HG02943 (cell line): ENCODE measurements at regions not wholly inside any gene's neighbourhood (a gene's known extent, or its start where the extent isn't known, plus 50 kb on each side); places are given as distances from the start of the nearest gene placed in this dataset.
"Not testable (repeated sequence)": the region's sequence is repeated elsewhere in the genome, so short reads cannot be mapped to it uniquely, and the experiment has no call there.

Source experiments
- ATAC-seq: cut with Tn5 transposase; IDR thresholded peaks from one replicate; pipeline ENCODE4 v1.9.1; 2021; ENCODE audit warnings: mild to moderate bottlenecking, low read depth, moderate library complexity; ENCODE audit not compliant: unreplicated experiment

DNA sequence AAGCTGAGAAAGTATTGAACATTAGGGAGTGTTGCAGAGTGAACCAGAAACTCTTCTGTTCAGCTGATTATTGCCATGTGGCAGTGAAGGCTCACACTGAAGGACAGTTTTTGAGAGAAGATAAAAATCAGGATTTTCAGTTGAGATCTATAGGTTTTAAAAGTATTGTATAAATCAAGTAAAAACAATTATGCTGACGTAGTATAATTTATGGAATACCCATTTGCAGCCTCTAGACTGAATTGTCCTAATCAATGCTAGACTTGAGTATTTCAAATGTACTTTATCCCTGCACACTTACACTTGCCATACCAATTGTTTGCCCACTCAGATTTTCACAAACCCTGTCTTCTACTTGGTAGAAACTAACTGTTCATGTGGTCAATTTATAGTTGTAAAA is 245.8 kb downstream of the FRK start:
- ATAC-seq, result no peak

DNA sequence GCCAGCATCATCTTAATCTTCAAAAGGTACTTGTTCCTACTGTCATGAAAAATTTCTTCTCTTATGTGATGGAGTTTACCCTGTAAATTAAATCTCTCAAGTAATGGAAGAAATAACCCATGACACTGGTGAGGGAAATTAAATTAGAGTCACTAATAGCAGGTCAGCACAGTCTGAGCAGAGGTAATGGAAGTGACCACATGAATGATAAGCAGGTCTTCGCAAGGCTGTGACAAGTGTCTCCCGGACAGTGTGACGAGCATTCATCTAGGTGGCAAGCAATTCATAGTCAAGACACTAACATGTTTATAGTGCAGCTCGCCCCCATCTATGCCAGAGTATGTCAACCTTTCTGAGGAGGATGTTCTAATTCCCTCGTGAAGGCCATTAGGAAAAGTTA is 249.2 kb downstream of the FRK start:
- ATAC-seq, result no peak

DNA sequence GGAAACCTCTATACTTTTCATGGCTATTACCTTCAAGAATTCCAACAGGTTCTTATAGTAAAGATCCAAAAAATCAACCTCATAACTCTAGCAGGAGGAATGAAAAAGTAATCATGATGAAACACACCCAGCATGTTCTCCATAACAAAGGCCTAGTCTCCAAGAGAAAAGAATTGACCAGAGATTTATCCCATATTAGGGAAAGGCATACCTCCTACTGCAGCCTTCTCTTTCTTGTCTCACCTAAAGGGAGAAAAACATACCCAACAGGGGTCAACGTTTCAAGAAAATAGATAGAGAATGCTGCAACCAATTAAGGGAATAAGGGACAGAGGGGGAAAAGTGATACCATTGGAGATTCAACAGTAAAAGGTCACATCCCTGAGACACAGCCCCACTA is 262.5 kb downstream of the FRK start:
- no peak for ATAC-seq

DNA sequence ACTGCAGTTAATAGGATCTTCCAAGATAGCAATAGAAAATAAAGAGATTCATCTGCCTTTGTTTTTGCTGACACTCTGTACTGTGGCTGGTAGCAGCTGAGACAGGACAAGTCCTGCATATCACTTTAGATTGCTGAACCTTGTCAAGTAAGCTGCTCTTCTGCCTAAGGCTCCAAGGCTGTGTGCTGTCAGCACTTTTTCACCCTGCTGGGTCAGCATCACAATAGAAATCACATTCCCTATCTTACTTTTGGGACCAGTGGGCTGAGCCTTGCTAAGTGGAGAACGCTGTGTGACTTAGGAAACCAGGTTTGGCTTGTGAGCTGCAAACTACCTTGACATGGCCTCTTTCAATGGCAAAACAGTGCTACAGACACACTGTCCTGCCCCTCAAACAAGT is 263.9 kb downstream of the FRK start:
- ATAC-seq, result no peak

DNA sequence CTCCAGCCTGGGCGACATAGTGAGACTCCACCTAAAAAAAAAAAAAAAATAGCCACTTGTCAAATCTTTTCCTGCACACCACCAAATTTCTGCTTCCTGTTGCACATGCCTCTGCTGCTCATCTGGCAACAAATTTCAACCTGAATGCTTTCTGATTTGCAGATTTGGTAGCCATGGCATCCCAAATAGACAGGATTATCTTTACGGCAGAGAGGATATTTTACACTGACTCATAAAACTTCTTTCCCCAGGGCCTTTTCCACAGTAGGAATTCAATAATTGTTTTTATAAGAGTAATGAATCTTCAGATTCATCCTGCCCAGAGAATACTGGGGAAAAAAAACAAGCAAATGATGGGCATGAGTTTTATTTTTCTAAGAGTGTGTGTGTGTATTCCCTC is 264.6 kb downstream of the FRK start:
- ATAC-seq, result no peak

DNA sequence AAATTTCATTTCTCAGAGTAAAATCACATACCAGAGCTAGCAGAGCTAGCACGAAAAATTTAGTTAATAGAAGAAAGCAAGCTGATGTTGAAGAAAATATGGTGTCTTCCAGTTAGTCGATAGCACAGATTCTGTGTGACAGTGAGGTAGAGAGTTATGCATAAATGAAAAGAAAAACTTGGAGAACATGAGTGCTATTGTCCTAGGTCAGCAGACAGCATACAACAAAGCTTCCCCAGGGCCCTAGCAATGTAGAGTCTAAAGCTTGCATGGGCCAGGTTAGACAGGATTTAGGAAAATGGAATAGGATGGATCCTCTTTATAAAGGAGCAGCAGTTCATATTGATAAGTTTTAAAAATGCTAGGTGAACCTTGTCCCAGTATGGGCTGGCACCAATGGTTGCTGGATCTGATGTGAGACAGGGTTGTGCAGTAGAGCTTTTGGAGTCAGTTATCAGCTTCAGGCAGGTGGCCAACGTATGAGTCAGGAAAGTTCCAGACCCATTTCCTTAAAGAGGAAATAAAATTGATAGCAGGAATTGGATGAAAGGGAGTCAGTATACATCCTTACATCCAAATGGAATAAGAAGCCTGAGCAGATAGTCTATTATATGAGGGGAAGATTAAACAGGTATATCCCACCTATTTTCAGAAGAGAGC is 277.2 kb downstream of the FRK start:
- ATAC-seq, result no peak

DNA sequence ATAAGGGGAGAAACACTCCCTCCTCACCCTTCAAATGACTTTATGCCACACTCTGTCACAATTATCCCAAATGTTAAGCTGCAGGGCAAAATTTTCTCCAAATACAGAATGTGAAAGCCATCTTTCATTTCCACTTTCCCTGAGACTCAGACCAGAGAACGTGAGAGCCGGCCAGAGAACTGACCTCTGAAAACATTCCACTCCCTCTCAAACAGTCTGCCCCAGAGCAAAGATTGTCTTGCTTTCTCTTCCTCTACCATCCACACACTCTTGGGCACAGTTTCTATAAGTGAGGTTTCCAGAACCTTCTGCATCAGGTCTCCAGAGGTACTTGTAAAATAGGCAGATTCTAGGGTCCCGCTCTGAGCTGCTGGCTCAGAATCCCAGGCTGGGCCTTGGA is 278.1 kb downstream of the FRK start:
- ATAC-seq, result no peak

DNA sequence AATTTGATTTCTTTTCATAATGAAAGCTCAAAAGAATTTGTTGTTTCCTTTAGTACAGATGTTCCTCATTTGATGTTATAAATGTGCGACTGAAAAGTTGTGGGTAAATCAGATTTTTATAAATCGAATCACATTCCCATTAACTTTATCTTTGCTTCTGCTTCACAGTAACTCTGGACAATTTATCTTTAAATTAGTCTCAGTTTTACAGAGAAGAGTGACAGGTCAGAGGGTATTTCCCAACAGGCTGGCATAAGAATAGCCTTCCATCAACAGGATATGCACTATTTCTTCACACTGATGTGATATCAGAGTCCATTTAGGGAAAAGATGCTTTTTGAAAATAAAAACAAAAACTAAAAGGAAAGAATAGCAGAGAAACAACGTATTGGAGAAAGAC is 286.9 kb downstream of the FRK start:
- no peak for ATAC-seq

DNA sequence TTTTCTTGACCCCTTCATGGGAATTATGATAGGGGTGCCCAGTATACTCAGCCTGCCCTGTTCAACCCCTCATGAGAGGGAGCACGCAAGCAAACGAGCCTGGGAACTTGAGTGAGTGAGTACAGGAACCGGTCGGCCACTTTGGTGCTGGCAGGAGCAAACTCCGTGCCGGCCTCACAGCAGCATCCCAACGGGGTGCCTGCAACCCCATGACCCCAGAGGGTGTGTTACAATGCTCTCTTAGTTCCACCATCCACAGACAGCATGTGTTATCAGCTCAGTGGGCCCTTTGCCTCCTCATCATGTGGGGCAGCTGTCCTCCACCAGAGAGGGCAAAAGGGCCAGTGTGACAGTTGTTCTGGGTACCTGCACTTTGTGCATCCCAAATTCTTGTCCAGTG is 289.8 kb downstream of the FRK start:
- ATAC-seq, result no peak

DNA sequence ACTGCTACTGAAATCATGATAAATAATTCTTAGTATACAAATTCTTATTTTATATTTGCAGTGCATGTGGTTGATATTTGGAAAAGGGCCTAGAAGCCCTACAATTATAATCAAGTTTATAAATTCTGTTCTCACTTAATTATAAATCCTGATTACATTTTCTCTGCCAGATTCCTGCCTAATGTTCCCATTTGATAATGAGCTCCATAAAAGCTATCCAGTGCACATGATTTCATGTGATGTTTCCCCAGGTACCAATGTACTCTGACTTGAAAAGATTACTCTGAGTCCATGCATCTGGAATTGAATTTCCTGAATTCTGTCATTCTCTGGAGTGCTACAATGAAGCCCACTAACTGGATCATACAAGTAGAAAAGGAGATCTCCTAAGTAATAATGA is 292.2 kb downstream of the FRK start:
- no peak for ATAC-seq

DNA sequence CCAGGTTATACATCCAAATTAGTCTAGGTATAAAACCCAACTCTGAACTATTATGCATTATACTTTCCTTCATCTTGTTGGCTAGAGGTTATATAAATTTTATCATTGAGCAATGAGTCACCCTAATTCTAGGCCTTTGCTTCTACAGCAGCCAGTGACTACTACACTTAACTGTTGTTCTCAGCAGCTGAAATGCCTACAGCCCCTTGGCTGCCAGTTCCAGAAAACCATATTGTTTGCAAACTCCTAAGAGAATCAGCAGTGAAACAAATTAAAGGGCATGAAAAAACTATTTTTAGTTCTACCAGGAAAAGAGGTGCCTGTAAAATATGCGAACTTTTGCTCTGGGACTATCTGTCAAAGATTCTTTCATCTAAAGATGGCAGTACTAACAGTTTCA is 292.8 kb downstream of the FRK start:
- no peak for ATAC-seq

DNA sequence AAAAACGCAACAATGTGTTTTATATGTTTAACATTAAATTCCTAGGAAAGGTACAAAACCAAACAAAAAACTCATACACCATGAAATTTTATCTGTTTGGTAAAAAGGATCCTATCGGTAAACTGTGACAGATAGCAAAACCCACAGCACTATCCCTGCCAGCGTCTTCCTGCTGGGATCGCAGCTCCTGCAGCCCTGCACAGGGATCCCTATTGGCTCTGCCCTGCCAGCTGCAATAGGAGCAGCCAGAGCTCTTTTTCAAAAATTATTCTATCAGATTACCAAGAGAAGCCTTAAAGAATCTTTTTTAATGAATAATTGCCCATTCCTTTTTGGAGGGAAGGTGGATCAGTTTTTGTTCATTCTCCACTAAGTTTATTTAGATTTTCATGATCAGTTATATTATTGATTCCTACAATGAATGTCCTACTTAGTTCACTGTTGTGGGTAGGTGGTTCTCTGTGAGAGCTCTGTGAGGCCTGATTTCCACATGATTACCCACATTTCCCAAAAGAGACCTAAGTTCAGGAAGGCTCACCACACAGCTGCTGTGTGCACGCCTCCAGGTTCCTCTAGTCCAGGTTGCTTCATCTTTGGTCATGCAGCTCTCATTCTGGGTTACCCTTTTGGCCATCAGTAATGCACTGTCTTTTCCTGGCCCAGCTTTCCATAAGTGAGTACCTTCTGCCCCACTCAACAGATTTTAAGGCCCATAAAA is 293.8 kb downstream of the FRK start:
- no peak for ATAC-seq

DNA sequence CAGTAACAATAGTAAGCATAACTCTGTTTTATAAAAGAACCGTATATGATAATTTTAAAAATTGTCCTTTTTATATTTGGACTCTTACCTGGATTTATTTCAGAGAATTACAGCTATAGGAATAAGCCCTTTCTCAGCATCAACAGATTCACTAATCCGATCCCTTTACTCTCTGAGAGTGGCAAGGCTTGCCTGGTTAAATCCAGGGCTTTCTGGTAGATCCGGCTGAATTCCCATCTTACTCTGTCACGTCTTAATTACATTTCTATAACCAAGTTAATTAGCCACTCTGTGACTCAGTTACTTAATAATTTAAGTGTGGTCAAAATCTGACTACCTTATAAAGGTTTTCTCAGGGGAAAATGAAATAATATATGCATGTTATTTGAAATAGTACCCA is 294.7 kb downstream of the FRK start:
- ATAC-seq, result no peak

DNA sequence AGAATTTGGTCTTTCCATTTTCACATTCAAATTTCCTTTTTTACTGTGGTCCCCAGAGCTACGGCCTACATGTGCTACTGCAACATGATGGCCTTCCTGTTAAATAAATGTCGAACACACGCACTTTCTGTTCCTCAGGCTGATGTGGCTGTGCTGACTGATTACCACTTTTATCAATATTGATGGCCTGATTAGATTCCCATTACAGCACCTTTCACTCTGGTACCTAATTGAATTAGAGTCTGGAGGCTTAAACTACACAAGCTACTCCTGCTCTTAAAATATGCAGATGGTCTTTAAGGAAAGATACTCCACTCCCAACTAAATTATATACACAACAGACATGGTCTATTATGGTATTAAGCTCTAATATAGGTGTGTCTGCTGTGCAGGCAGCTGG is 301.6 kb downstream of the FRK start:
- ATAC-seq, result no peak

DNA sequence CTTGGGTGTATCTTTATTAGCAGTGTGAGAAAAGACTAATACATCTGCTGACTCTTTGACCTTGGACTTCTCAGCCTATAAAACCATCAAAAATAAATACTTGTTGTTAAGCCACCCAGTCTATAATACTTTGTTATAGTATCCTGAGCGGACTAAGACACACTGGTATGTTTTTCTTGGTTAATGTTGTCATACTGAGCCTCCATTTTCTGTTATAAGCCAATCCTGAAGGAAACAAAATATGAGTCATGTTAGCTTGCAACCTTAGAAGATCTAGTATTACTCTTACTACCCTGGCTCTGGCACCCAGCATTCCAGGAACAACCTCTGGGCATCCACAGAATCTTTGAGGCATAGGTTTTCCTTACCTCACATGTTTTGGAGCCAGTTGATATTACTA is 307.2 kb downstream of the FRK start:
- no peak for ATAC-seq

DNA sequence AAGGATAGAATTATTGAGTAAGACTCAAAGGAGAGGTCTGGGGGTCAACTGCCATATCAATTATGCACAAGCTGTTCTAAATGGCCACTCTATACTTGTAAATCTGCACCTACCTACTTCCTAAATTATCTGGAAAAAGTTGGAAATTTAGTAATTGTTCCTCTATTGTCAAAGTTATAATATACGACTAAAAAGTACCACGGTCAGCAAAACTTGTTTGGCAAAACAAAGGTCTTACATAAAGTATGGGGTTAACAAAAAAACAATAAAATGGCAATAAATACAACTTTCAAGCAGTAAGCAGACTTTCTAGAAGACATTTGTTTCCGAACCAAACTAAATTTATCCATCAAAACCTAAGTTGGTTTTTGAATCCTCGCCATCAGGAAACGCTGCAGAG is 309.7 kb downstream of the FRK start:
- ATAC-seq, result no peak

DNA sequence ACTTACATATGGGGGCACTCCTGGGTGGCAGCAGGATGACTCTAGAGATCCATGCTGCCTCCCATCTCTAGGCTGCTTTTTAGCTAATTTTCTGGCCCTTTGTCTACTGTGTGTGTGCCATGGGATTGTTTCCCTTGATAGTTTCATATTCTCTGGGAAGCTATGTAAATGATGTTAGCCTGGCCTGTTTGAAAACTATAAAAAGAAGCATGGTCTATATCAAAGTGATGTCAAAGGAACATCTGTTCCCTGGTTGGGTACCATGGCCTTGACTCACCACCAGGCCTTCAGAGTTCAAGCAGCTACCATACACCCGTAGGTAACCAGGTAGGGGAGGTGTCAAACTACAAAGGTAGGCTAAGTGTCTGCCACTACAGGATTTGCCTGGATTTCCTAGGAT is 310.4 kb downstream of the FRK start:
- no peak for ATAC-seq

DNA sequence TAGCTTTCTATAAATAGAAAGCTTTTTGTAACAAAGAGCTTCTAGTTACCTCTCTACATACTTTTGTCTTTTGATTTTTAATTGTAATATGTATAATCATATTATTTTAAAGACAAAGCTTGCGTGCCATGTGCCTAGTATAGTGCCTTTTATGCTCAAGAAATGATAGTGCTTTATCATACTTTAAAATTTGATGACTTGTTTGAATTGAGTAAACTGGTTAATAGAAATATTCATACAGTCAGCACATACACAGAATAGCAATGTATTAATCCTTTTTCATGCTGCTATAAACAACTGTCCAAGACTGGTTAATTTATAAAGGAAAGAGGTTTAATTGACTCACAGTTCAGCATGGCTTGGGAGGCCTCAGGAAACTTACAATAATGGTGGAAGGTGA is 313.0 kb downstream of the FRK start:
- ATAC-seq, result no peak

DNA sequence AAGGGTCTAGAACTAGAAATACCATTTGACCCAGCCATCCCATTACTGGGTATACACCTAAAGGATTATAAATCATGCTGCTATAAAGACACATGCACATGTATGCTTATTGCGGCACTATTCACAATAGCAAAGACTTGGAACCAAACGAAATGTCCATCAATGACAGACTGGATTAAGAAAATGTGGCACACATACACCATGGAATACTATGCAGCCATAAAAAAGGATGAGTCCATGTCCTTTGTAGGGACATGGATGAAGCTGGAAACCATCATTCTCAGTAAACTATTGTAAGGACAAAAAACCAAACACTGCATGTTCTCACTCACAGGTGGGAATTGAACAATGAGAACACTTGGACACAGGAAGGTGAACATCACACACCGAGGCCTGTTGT is 314.1 kb downstream of the FRK start:
- ATAC-seq, result not testable (repeated sequence)

DNA sequence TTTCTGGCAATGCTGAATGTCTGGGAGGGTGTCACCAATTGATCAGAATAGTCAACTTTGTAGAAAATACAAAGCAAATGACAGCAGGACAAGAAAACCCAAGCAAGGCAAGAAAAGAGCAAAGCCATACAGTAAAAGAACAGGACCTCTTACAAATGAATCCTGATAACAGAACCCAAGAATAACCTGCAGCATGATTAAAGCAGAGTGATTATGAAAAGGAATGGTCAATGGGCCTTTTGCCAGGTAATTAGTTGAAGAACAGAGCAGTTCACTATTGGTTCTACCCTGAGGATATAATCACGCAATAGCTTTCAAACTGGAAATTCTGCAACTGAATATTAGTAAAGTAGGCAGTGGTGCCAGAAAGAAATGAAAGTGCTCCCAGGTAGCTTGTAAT is 319.8 kb downstream of the FRK start:
- no peak for ATAC-seq

DNA sequence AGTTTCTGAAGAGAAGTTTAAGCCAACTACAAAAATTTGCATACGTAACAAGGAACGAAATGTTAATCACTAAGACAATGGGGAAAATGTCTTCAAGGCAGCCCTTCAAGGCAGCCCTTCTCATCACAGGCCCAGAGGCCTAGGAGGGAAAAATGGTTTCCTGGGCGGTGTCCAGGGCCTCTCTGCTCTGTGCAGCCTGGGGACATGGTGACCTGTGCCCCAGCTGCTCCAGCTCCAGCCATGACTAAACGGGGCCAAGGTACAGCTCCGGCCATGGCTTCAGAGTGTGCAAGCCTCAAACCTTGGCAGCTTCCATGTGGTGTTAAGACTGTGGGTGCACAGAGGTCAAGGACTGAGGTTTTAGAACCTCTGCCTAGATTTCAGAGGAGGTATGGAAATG is 325.1 kb downstream of the FRK start:
- ATAC-seq, result no peak

DNA sequence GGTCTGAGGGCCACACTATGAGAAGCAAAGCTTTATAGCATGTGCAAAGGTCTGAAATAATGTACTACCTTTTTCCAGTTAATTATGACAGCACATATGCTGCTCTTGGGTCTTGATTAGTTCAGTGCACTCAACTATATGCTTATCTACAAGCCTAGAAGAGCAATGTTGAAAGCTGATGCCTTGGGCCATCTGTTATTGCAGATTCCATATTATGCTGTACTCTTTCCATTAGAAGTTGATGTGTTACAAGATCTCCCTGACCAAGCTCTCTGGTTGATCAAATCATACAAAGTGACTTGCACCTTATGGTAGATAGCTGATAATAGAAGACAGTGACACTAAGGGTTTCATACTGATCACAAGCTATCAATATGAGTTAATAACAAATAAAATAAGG is 327.3 kb downstream of the FRK start:
- no peak for ATAC-seq

DNA sequence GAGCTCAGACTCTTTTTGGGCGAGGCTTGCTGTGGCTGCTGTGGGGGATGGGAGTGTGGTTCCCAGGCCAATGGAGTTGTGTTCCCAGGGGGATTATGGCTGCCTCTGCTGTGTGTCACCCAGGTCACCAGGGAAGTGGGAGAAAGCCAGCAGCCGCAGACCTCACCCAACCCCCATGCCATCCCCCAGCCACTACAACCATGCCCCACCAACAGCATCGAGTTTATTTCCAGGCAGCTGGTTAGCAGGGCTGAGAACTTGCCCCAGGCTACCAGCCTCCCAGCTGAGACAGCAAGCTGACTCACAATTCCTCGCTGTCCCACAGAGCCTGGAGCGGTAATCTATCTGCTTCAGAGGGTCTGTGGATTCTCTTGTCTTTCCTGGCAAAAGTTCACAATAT is 331.7 kb downstream of the FRK start:
- ATAC-seq, result no peak
